GM12875 (cell line): ENCODE measurements at regions not wholly inside any gene's neighbourhood (a gene's known extent, or its start where the extent isn't known, plus 50 kb on each side); places are given as distances from the start of the nearest gene placed in this dataset.

Experiments used
- H3K4me3 ChIP-seq: one replicate; pipeline ENCODE4 v1.5.1; 2011; ENCODE audit warnings: low read depth, low read length, control low read depth
- TF ChIP-seq, protein P1 (sequence below): IDR thresholded peaks from 2 replicates; pipeline ENCODE4 v1.5.1; 2011; ENCODE audit warnings: low read depth, mild to moderate bottlenecking, control low read depth, inconsistent platforms, low read length, moderate library complexity, borderline replicate concordance; ENCODE audit not compliant: insufficient read depth

DNA sequence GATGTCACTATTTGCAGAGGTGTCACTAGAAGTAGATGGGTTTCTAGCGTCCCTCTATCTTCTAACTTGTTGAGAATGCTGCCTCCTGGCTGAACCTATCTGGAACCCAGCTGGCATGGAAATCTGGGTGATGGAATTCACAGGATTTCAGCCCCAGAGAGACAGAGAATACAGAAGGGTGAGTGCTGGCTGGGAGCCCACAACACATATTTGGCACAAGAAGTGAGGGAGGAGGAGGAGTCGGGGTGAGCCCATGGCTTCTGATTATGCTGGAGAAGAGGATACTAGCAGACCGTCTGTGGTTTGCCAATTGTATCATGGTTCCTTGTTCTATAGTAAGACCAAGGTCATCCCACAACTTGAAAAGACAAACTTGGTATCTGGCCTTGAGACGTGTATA, 557.8 kb upstream of the SALL1 start:
- no peak overlapping the region for H3K4me3 ChIP-seq
- TF ChIP-seq, protein P1, sequence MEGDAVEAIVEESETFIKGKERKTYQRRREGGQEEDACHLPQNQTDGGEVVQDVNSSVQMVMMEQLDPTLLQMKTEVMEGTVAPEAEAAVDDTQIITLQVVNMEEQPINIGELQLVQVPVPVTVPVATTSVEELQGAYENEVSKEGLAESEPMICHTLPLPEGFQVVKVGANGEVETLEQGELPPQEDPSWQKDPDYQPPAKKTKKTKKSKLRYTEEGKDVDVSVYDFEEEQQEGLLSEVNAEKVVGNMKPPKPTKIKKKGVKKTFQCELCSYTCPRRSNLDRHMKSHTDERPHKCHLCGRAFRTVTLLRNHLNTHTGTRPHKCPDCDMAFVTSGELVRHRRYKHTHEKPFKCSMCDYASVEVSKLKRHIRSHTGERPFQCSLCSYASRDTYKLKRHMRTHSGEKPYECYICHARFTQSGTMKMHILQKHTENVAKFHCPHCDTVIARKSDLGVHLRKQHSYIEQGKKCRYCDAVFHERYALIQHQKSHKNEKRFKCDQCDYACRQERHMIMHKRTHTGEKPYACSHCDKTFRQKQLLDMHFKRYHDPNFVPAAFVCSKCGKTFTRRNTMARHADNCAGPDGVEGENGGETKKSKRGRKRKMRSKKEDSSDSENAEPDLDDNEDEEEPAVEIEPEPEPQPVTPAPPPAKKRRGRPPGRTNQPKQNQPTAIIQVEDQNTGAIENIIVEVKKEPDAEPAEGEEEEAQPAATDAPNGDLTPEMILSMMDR = no peak

DNA sequence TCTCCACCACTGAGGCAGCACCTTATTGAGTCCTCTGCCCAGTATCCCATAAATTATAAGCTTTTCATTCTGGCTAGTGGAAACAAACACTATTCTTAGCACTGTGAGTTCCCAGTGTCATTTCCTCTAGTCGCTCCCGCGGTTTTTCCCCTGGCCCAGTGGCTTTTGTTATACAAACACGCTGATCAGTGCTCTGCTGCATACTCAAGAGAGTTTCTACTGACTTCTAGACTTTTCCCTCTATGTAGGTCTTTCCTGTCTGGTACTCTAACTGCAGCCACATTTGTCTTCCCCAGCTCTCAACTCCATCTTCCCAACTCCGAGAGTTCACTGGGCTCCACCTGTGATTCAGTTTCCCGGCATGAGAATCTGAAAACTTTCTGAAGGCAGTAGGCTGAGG, 556.6 kb upstream of the SALL1 start:
- TF ChIP-seq, protein P1 = no peak

DNA sequence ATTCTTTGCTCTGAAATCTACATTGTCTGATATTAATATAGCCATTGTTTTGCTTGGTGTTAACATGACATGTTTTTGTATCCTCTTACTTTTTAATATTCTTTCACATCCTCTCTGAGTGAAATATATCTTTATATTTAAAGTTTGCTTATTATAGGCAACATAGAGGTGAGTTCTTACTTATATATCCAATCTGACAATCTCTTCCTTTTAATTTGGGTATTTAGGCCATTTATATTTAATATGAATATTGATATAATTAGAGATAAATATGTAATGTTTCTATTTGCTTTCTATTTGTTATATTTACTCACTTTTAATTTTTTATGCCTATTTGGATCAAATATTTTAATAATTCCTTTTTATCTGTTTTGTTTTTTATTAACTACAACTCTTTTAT, 554.1 kb upstream of the SALL1 start:
- no peak overlapping the region for H3K4me3 ChIP-seq
- TF ChIP-seq, protein P1 = no peak

More for the DNA sequence above, 556.6 kb upstream of the SALL1 start:
- no peak overlapping the region for H3K4me3 ChIP-seq

DNA sequence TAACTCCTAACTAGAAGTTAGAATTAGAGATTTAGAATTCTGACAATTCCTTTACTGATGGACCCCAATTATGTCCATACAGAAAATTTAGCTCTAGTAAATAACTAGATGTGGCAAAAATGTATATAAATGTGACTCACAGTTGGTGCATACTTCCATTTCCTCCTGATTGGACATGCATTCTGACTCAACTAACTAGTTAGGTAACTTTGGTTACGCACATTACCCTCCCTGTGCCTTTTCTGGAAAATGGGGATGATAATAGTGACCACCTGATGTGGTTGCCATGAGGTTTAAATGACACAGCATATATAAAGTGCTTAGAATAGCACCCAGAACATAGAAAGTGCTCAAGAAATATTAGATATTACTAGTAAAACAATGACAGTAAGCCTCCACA, 550.0 kb upstream of the SALL1 start:
- TF ChIP-seq, protein P1 = no peak

DNA sequence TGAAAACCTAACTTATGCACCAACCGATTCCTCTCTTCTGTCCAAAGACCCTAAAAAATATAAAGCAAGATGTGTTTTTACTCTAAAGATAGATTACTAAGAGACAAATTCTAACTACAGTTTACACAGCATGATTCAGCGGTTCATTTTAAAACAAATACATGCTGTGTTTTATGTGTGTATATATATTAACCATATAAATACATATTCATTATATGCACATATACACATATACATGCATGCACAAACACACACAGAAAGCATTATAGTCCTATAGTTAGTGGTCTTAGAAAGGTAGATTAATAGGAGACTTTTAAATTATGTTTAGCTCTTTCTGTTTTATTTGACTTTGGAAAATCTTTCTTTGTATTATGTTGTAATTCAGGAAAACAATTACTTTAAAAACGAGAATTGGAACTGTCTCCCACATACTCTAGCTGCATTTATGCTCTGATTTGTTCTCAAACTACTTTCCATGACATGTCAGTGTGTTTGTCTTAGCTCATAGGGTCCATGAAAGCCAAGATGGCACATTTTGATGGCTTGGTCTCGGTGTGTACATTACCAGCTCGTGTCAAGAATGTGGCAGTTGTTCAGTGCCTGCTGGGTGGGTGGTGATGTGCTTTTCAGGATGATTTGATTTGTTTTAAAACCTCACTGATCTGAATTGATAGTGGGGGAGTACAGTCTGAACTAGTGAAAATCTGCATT, 548.8 kb upstream of the SALL1 start:
- TF ChIP-seq, protein P1 = no peak

More for the DNA sequence above, 550.0 kb upstream of the SALL1 start:
- H3K4me3 ChIP-seq = no peak overlapping the region

DNA sequence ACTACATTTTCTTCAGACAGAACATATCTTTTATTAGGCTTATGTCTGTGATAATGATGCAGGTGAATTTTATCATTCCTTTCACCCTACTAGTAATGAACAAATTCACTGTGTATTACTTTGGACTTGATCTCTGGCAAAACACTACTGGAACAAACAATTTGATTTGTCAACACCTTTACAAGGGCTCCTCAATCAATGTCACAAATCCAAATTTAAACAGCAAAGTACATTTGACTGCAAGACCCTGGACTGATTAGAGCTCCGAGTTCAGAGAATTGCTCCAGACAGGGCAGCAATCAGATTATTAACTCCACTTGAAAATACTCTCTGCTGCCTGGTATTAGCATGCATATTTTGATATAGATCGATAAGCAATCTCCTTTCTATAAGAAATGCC, 547.6 kb upstream of the SALL1 start:
- H3K4me3 ChIP-seq = no peak overlapping the region
- TF ChIP-seq, protein P1 = no peak

More for the DNA sequence above, 548.8 kb upstream of the SALL1 start:
- no peak overlapping the region for H3K4me3 ChIP-seq

DNA sequence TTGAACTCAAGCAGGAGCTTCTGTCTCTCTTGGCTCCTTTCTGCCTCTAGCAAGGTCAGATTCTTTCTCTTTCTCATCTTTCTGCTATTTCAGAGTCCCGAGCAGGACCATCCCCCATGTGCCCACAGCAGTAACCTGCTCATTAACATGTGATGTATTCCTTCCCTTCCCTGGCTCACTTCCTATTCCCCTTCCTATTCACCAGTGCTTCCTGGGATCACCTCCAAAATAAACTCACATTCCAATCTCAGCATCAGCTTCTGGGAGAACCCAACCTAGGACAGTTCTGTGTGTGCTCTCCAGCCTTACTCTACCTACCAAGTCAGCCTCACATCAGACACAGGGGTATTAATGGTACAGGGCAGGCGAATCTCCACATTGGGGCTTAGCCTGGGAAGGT, 546.4 kb upstream of the SALL1 start:
- TF ChIP-seq, protein P1 = no peak

More for the DNA sequence above, 546.4 kb upstream of the SALL1 start:
- no peak overlapping the region for H3K4me3 ChIP-seq
